ENCODE measurements at regions not wholly inside any gene's neighbourhood (a gene's known extent, or its start where the extent isn't known, plus 50 kb on each side); places are given as distances from the start of the nearest gene placed in this dataset.
"Not testable (repeated sequence)": the region's sequence is repeated elsewhere in the genome, so short reads cannot be mapped to it uniquely, and the experiment has no call there.

DNA sequence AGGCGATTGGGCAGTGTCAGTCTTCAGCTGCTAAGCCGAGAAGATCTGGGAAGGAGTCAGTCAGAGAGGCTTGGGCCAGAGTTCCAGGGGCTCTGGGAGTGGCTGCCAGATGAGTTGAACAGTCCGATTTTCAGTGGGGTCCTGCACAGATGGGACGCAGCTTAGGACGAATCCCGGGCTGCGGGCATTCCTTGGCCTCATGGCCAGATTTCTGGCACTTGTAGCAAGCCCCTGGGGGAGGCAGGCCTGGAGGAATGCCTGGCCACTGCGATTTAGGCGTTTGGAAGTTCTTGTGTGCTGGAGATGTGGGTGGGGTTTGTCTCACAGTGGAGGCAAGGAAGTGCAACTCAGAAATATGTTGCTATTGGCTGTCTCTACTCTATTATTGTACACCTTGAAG lies 1102.3 kb downstream of the OLFM4 start:
- TF ChIP-seq ZSCAN23 (tag by site-specific recombination; IDR thresholded peaks at IDR 0.05); CTCF (tag by site-specific recombination; IDR thresholded peaks at IDR 0.05); ZNF549 (tag by site-specific recombination; IDR thresholded peaks at IDR 0.05); ZNF704 (tag by site-specific recombination; IDR thresholded peaks at IDR 0.05); YY1 (tag by site-specific recombination; IDR thresholded peaks at IDR 0.05); SP2 (tag by site-specific recombination; IDR thresholded peaks at IDR 0.05); ZSCAN30 (tag by site-specific recombination; IDR thresholded peaks at IDR 0.05); REST (tag by site-specific recombination; IDR thresholded peaks at IDR 0.05); ZNF121 (tag by site-specific recombination; IDR thresholded peaks at IDR 0.05); ZNF776 (tag by site-specific recombination; IDR thresholded peaks at IDR 0.05; ENCODE audit: borderline replicate concordance); MYNN (tag by site-specific recombination; IDR thresholded peaks at IDR 0.05; ENCODE audit: borderline replicate concordance): not testable (repeated sequence)
